ENCODE measurements at regions not wholly inside any gene's neighbourhood (a gene's known extent, or its start where the extent isn't known, plus 50 kb on each side); places are given as distances from the start of the nearest gene placed in this dataset.
A peak's percentile ranks its signal among the peaks of the same experiment; 100 is the strongest.

- Mint-ChIP-seq H3K27ac (peak overlapping the region; percentile 85), H3K36me3 (ENCODE audit: low read depth) (no peaks in the 10 kb centered on the region), H3K27me3 (ENCODE audit: insufficient read depth, low read depth, poor library complexity) (peaks cover 2% of the 10 kb centered on the region), H3K9me3 (no peaks in the 10 kb centered on the region), H3K4me3 (no peak overlapping the region), H3K4me1 (peaks cover 21% of the 10 kb centered on the region)
- Histone ChIP-seq H3K4me1 (ENCODE audit: insufficient read depth) (peaks cover 15% of the 10 kb centered on the region), H4K20me1 (replicated peaks; ENCODE audit: insufficient read depth) (no peaks in the 10 kb centered on the region), H3K9me2 (ENCODE audit: insufficient read depth) (0 out of 2 replicates have a peak, but pooled peaks cover 3% of the 10 kb centered on the region), H3F3A (replicated peaks; ENCODE audit: low read depth) (no peaks in the 10 kb centered on the region), H3K36me3 (ENCODE audit: insufficient read depth) (no peaks in the 10 kb centered on the region), H3K4me2 (no peak overlapping the region), H3K79me2 (replicated peaks; ENCODE audit: insufficient read depth) (no peaks in the 10 kb centered on the region), H3K27me3 (ENCODE audit: insufficient read depth) (no peaks in the 10 kb centered on the region), H3K27ac (ENCODE audit: low read depth) (peak overlapping the region; percentile 33), H2AFZ (no peak overlapping the region), H3K4me3 (no peak overlapping the region)
- no peak for TF ChIP-seq ETS1 (IDR thresholded peaks at IDR 0.05)
- TF ChIP-seq CTCF (conservative IDR thresholded peaks at IDR 0.05; ENCODE audit: low read depth in 2 of 2) = no peak; a peak in 1 of 4 replicates
- no peak for TF ChIP-seq STAT1 (IDR thresholded peaks at IDR 0.05; ENCODE audit: unreplicated experiment)
- TF ChIP-seq JUNB (IDR thresholded peaks at IDR 0.05; ENCODE audit: unreplicated experiment) = no peak
- no peak for TF ChIP-seq EZH2 (IDR thresholded peaks at IDR 0.05; ENCODE audit: low read depth, unreplicated experiment)
- no peak for TF ChIP-seq ZNF331 (CRISPR knock-in tag; IDR thresholded peaks at IDR 0.05; ENCODE audit: low read depth)
- TF ChIP-seq REST (IDR thresholded peaks at IDR 0.05; ENCODE audit: unreplicated experiment) = no peak
- no peak for TF ChIP-seq ZNF114 (CRISPR knock-in tag; IDR thresholded peaks at IDR 0.05)
- TF ChIP-seq EZH2phosphoT487 (IDR thresholded peaks at IDR 0.05; ENCODE audit: unreplicated experiment) = no peak
- TF ChIP-seq NANOG (IDR thresholded peaks at IDR 0.05; ENCODE audit: borderline replicate concordance) = no peak
- TF ChIP-seq CREB1 (CRISPR knock-in tag; IDR thresholded peaks at IDR 0.05; ENCODE audit: low read depth) = no peak
- TF ChIP-seq ZNF462 (CRISPR knock-in tag; IDR thresholded peaks at IDR 0.05) = no peak
- TF ChIP-seq POLR2AphosphoS5 (IDR thresholded peaks at IDR 0.05; ENCODE audit: low read depth) = no peak
- DNase-seq (ENCODE audit: low spot score) (no peak), ATAC-seq (no peak)
These were observed 481.8 kb upstream of the ARRDC3 start for GRCh38 chr5:91864962-91865361.

Data from GM23338 (cell line).